ENCODE measurements at regions not wholly inside any gene's neighbourhood (a gene's known extent, or its start where the extent isn't known, plus 50 kb on each side); places are given as distances from the start of the nearest gene placed in this dataset.
"Not testable (repeated sequence)": the region's sequence is repeated elsewhere in the genome, so short reads cannot be mapped to it uniquely, and the experiment has no call there.

DNA sequence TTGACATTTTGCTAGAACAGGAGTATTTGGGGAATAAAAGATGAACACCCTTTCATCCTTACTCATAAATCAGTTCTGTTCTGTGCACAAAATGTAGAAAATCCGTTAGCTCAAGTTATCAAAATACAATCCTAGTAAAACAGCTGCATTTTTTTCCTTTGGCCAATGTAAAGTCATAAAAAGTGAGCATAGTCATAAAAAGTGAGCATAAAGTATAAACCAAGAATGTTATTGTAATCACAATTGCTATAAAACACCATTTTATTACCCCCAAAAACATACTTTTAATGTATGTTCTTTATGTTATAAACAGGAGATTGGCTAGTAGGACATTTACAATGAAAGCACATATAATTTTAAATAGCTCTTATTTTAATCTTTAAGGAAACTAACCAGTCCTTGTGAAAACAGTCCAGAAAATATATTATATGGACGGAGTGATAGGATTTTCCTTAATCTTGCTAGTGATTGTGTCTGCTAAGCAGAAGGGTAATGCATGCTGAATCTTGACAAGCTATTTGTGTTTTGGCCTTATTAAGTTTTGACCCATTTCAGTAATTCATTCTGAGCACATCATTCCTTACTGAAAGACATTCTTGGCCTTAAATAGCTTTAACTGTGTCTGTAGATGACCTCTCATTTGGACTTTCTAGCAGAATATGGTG, 891.8 kb downstream of the DSC3 start:
- Histone ChIP-seq H3K4me3 (no peak overlapping the region), H3K9me3 (no peaks in the 10 kb centered on the region), H3K27me3 (no peaks in the 10 kb centered on the region), H3K27ac (no peak overlapping the region), H3K4me1 (no peaks in the 10 kb centered on the region), H3K36me3 (no peaks in the 10 kb centered on the region)
- TF ChIP-seq, protein P1, sequence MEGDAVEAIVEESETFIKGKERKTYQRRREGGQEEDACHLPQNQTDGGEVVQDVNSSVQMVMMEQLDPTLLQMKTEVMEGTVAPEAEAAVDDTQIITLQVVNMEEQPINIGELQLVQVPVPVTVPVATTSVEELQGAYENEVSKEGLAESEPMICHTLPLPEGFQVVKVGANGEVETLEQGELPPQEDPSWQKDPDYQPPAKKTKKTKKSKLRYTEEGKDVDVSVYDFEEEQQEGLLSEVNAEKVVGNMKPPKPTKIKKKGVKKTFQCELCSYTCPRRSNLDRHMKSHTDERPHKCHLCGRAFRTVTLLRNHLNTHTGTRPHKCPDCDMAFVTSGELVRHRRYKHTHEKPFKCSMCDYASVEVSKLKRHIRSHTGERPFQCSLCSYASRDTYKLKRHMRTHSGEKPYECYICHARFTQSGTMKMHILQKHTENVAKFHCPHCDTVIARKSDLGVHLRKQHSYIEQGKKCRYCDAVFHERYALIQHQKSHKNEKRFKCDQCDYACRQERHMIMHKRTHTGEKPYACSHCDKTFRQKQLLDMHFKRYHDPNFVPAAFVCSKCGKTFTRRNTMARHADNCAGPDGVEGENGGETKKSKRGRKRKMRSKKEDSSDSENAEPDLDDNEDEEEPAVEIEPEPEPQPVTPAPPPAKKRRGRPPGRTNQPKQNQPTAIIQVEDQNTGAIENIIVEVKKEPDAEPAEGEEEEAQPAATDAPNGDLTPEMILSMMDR (IDR thresholded peaks at IDR 0.05), result no peak
- no peak for TF ChIP-seq POLR2A (IDR thresholded peaks at IDR 0.05)
- no peak for DNase-seq
- intact Hi-C loops (cut with DNase I; ENCODE audit: low total_unique reads), result no loop called here

DNA sequence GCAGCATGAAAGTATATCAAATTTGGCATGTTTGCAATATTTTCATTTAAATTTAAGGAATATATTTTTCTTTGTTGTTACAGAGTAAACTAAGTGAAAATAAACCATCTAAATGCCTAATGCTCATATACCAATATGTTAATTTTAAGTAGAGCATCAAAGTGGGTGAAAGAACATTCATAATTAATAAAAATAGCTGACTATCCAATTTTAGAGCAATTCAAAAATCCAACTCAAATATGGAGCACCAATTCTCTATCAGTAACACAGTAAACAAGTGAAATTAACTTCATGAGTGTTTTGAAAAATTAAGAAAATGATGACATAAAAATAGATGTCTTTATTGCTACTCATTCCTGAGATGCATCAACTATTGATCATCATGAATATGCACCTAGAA, 893.0 kb downstream of the DSC3 start:
- no peaks in the 10 kb centered on the region for H3K36me3 ChIP-seq
- H3K4me1 ChIP-seq, result no peaks in the 10 kb centered on the region
- no peak overlapping the region for H3K4me3 ChIP-seq
- H3K27ac ChIP-seq, result no peak overlapping the region
- no peaks in the 10 kb centered on the region for H3K9me3 ChIP-seq
- no peak for DNase-seq
- intact Hi-C loops (cut with DNase I; ENCODE audit: low total_unique reads), result no loop called here
- no peaks in the 10 kb centered on the region for H3K27me3 ChIP-seq
- TF ChIP-seq POLR2A (IDR thresholded peaks at IDR 0.05), result no peak
- TF ChIP-seq, protein P1 (IDR thresholded peaks at IDR 0.05), result no peak

DNA sequence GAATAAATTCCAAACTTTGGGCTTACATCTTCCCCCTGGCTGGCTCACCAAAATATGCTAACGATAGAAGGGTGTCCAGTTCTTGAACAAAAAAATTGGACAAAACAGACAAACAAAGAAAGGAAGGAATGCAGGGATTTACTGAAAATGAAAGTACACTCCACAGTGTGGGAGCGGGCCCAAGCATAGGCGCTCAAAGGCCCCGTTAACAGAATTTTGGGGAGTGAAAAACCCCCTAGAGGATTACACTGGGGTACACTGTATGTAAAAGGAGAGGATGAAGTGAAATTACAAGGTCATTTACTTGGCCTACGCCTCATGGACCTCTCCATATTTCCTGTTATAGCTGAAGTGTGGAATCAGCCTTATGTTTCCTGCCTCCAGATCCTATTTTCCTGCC, 899.7 kb downstream of the DSC3 start:
- H3K27me3 ChIP-seq, result no peaks in the 10 kb centered on the region
- H3K9me3 ChIP-seq, result no peaks in the 10 kb centered on the region
- no peak overlapping the region for H3K4me3 ChIP-seq
- intact Hi-C loops (cut with DNase I; ENCODE audit: low total_unique reads), result no loop called here
- no peak overlapping the region for H3K27ac ChIP-seq
- TF ChIP-seq, protein P1 (IDR thresholded peaks at IDR 0.05), result no peak
- TF ChIP-seq POLR2A (IDR thresholded peaks at IDR 0.05), result no peak
- DNase-seq, result no peak
- H3K4me1 ChIP-seq, result no peaks in the 10 kb centered on the region
- no peaks in the 10 kb centered on the region for H3K36me3 ChIP-seq

DNA sequence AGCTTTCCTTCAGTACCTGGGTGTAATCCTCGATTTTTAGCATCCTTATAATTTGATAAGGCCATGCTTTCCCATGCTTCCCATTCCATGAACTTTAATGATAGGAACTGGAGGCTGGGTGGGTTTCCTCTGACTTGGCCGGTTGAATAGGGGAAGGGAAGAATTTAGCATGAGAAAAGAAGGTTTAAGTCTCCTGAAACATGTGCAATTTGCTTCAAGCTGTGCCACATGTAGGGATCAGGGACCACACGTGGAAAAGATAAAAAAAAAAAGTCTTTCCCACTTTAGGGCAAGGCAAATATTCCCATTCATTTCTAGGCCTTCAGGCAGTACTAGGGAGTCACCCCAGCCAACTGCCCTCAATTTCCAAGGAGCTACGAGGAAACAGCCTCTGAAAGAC, 900.3 kb downstream of the DSC3 start:
- Histone ChIP-seq H3K4me1 (no peaks in the 10 kb centered on the region), H3K27ac (no peak overlapping the region), H3K9me3 (no peaks in the 10 kb centered on the region), H3K27me3 (no peaks in the 10 kb centered on the region), H3K36me3 (no peaks in the 10 kb centered on the region), H3K4me3 (no peak overlapping the region)
- intact Hi-C loops (cut with DNase I; ENCODE audit: low total_unique reads), result no loop called here
- TF ChIP-seq, protein P1 (IDR thresholded peaks at IDR 0.05), result no peak
- no peak for TF ChIP-seq POLR2A (IDR thresholded peaks at IDR 0.05)
- DNase-seq, result no peak

DNA sequence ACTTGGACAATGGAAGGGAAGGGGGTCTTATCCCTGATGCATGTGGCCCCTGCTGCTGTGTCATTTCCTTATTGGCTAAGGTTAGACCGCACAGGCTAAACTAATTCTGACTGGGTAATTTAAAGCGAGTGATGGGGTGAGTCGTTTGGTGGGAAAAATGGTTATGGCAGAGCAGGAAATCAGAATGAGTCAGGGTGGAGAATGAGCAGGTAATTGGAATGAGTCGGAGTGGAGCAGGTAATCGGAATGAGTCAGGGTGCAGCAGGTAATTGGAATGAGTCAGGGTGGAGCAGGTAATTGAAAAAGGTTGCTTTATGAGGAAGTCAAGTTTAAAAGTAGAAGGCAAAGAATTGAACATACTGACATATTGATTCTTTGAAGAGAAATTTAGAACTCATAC, 901.0 kb downstream of the DSC3 start:
- intact Hi-C loops (cut with DNase I; ENCODE audit: low total_unique reads), result not testable (repeated sequence)

More for the DNA sequence above, 901.0 kb downstream of the DSC3 start:
- H3K36me3 ChIP-seq, H3K27me3 ChIP-seq, H3K9me3 ChIP-seq, H3K4me3 ChIP-seq, H3K4me1 ChIP-seq, H3K27ac ChIP-seq, DNase-seq: not testable (repeated sequence)

Data from uterus (tissue), 3 donors.